Rectal smooth muscle tissue (tissue), 1 donor: ENCODE measurements at regions not wholly inside any gene's neighbourhood (a gene's known extent, or its start where the extent isn't known, plus 50 kb on each side); places are given as distances from the start of the nearest gene placed in this dataset.
"Not testable (repeated sequence)": the region's sequence is repeated elsewhere in the genome, so short reads cannot be mapped to it uniquely, and the experiment has no call there.

Source experiments
- H3K27ac ChIP-seq: one replicate; pipeline ENCODE4 v1.7.0; 2013; ENCODE audit warnings: low read depth, low read length, inconsistent platforms
- H3K27me3 ChIP-seq: one replicate; pipeline ENCODE4 v1.7.0; 2013; ENCODE audit warnings: low read length; ENCODE audit not compliant: control insufficient read depth, insufficient read depth
- H3K36me3 ChIP-seq: one replicate; pipeline ENCODE4 v1.7.0; 2013; ENCODE audit warnings: low read length; ENCODE audit not compliant: control insufficient read depth, insufficient read depth
- H3K4me1 ChIP-seq: one replicate; pipeline ENCODE4 v1.7.0; 2013; ENCODE audit warnings: low read length; ENCODE audit not compliant: control insufficient read depth, insufficient read depth
- H3K4me3 ChIP-seq: one replicate; pipeline ENCODE4 v1.7.0; 2013; ENCODE audit warnings: low read length
- H3K9ac ChIP-seq: one replicate; pipeline ENCODE4 v1.7.0; 2013; ENCODE audit warnings: low read length

DNA sequence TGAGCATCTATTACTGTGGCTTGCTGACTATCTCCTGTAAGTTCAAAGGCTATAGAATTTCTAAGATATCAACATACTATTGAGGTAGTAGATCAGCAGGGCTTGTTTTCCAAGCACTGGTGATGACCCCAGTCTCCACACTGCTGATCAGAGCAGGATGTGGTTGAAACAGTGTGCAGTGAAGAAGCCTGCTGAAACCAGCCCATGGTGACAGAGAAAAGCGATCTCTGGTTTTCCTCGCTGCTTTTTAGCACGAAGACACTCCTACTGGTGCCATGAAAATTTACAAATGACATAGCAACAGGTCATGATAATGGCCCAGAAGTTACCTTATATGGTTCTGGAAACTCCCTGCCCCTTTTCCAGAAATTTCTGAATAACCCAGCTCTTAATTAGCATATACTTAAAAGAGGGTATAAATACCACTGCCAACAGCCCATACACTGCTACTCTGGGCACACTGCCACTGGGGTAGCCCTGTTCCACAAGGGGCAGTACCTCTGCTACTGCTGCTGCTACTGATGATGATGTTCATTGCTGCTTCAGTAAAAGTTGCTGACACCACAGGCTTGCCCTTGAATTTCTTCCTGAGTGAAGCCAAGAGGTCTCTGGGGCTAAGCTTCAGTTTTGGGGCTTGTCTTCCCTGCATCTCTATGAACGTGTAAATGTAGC, 1689.5 kb upstream of the PCDH10 start:
- Histone ChIP-seq H3K27me3 (no peaks in the 10 kb centered on the region), H3K4me1 (no peaks in the 10 kb centered on the region), H3K36me3 (no peaks in the 10 kb centered on the region), H3K4me3 (no peak overlapping the region), H3K27ac (no peak overlapping the region), H3K9ac (no peak overlapping the region)

GRCh38 chr4:131470360-131470759, 1678.7 kb upstream of the PCDH10 start:
- Histone ChIP-seq H3K4me3 (no peak overlapping the region), H3K36me3 (no peaks in the 10 kb centered on the region), H3K9ac (no peak overlapping the region), H3K27ac (no peak overlapping the region), H3K27me3 (no peaks in the 10 kb centered on the region), H3K4me1 (no peaks in the 10 kb centered on the region)

DNA sequence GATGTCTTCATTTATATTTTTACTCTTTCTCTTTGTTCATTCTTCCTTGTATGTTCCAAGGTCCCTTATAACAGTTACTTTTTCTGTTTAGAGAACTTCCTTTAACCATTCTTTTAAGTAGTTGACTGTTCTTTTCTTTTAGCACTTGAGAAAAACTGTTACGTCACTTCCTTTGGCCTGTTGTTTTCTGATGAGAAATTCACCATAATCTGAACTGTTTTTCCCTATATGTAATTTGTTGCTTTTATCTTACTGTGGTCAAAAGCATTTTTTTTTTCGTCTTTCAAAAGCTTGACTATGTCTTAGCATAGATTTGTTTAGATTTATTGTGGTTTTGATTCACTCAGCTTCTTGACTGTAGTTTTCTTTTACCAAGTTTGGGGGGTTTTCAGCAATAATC, 1660.3 kb upstream of the PCDH10 start:
- no peaks in the 10 kb centered on the region for H3K4me1 ChIP-seq
- H3K27ac ChIP-seq, result no peak overlapping the region
- no peaks in the 10 kb centered on the region for H3K27me3 ChIP-seq
- no peaks in the 10 kb centered on the region for H3K36me3 ChIP-seq
- no peak overlapping the region for H3K9ac ChIP-seq
- H3K4me3 ChIP-seq, result no peak overlapping the region

DNA sequence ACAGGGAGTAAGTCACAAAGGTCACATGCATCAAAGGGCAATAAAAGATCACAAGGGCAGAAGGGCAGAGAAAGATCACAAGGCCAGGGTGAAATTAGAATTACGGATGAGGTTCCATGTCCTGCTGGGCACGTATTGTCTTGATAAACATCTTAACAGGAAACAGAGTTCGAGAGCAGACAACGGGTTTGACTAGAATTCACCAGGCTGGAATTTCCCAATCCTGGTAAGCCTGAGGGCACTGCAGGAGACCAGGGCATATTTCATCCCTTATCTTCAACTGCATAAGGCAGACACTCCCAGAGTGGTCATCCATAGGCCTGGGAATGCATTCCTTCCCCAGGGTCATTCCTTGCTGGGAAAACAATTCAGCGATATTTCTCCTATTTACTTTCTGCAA, 1652.9 kb upstream of the PCDH10 start:
- not testable (repeated sequence) for H3K27me3 ChIP-seq, H3K9ac ChIP-seq, H3K4me1 ChIP-seq, H3K4me3 ChIP-seq, H3K36me3 ChIP-seq, H3K27ac ChIP-seq

GRCh38 chr4:131499141-131499873, 1649.8 kb upstream of the PCDH10 start:
- H3K4me1 ChIP-seq, result no peaks in the 10 kb centered on the region
- no peak overlapping the region for H3K27ac ChIP-seq
- no peaks in the 10 kb centered on the region for H3K27me3 ChIP-seq
- H3K36me3 ChIP-seq, result no peaks in the 10 kb centered on the region
- no peak overlapping the region for H3K4me3 ChIP-seq
- H3K9ac ChIP-seq, result no peak overlapping the region

DNA sequence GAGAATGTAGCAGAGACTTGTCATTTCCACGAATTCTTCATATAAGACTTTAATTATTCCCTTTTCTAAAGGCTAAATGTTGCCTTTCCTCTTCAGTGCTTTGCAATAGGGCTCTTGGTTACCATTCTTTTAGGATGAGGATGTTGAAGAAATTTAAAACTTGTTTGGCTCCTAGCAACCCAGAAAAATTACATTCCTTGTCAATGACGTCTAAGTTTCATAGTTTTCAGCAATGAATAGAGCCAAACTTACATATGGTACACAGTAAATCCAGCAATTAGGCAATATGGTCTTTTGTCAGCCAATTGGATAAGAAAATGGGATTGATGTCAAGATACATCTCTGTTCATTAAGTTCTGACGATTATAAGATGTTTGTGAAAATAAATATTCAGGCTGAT, 1639.6 kb upstream of the PCDH10 start:
- Histone ChIP-seq H3K27ac (no peak overlapping the region), H3K4me1 (no peaks in the 10 kb centered on the region), H3K4me3 (no peak overlapping the region), H3K27me3 (no peaks in the 10 kb centered on the region), H3K36me3 (no peaks in the 10 kb centered on the region), H3K9ac (no peak overlapping the region)

DNA sequence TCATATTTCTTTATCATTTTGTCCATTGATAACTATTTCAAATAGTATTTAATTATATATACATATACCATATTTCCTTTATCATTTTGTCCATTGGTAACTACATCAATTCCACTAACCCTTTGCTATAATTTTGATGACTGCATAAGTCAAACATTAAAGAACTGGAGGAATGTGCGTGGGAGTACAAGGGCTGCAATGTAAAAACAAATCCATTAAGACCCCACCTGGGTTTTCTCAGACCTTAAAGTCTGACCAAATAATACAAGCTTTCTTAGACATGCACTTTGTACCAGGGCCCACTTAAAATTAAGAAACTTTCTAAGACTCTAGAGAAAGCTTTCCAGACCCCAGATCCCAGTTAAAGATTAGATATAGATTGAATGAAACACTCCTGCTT, 1622.4 kb upstream of the PCDH10 start:
- Histone ChIP-seq H3K27me3 (no peaks in the 10 kb centered on the region), H3K4me1 (no peaks in the 10 kb centered on the region), H3K9ac (no peak overlapping the region), H3K27ac (no peak overlapping the region), H3K36me3 (no peaks in the 10 kb centered on the region), H3K4me3 (no peak overlapping the region)

- Histone ChIP-seq H3K4me1 (no peaks in the 10 kb centered on the region), H3K27ac (no peak overlapping the region), H3K27me3 (no peaks in the 10 kb centered on the region), H3K9ac (no peak overlapping the region), H3K4me3 (no peak overlapping the region), H3K36me3 (no peaks in the 10 kb centered on the region)
These were observed 1618.0 kb upstream of the PCDH10 start for GRCh38 chr4:131531087-131531486.

DNA sequence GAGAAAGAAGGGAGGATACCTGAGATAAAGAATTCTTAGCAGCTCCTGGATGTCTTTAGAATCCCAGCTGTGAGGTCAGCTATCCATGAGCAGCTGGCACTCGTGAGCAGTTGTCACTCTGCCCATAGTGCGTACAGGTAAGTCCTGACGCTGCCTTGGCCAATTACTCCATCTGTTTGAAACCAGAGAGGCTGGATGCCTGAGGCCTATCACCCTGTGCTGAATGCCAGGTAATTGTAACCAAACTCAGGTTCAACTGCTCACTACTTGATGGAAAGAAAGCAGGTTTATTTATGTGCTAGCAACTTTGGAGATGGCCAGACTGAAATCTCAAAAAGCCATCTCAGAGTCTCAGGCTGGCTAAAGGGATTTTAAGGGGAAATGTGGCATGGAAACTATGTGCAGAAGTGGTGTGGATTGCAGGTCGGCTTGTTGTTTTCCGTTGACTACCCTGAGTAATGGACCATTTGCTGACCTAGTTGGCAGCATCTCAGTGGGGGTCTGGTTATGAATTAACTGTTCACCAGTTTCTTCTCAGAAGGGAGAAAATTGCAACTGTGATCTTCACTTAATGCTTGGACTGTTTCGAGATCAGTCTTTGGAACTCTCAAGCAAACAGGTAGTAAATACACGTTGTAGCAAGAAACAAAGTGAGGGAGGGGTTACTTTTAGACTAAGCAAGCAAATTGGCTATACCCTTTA, 1614.0 kb upstream of the PCDH10 start:
- Histone ChIP-seq H3K4me3 (no peak overlapping the region), H3K36me3 (no peaks in the 10 kb centered on the region), H3K27ac (no peak overlapping the region), H3K27me3 (no peaks in the 10 kb centered on the region), H3K9ac (no peak overlapping the region), H3K4me1 (no peaks in the 10 kb centered on the region)

GRCh38 chr4:131540256-131540655, 1608.8 kb upstream of the PCDH10 start:
- no peaks in the 10 kb centered on the region for H3K36me3 ChIP-seq
- no peaks in the 10 kb centered on the region for H3K4me1 ChIP-seq
- no peak overlapping the region for H3K9ac ChIP-seq
- H3K27me3 ChIP-seq, result no peaks in the 10 kb centered on the region
- H3K4me3 ChIP-seq, result no peak overlapping the region
- H3K27ac ChIP-seq, result no peak overlapping the region

- no peak overlapping the region for H3K27ac ChIP-seq
- H3K4me1 ChIP-seq, result no peaks in the 10 kb centered on the region
- no peak overlapping the region for H3K9ac ChIP-seq
- no peaks in the 10 kb centered on the region for H3K36me3 ChIP-seq
- H3K27me3 ChIP-seq, result no peaks in the 10 kb centered on the region
- H3K4me3 ChIP-seq, result no peak overlapping the region
These were observed 1601.5 kb upstream of the PCDH10 start for GRCh38 chr4:131547506-131547981.

DNA sequence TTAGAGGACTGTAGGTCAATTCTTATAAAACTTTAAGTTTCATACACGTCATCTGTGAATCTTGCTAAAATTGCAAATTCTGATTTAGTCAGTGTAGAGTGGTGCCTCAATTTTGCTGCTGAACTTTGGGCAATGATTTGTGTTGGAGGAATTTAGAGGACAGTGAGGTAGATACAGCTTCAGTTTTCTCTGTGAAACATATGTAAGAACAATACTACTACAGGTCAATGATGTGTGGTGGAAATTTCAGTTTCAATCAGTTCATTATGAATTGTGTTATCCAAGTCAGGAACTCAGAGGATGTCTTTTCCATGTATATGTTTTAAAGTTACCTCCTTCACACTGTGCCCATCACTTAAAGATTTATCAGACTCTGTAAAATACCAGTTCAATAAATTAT, 1597.8 kb upstream of the PCDH10 start:
- Histone ChIP-seq H3K27ac (no peak overlapping the region), H3K27me3 (no peaks in the 10 kb centered on the region), H3K36me3 (no peaks in the 10 kb centered on the region), H3K4me3 (no peak overlapping the region), H3K4me1 (no peaks in the 10 kb centered on the region), H3K9ac (no peak overlapping the region)
